GM10248 (cell line): ENCODE measurements at regions not wholly inside any gene's neighbourhood (a gene's known extent, or its start where the extent isn't known, plus 50 kb on each side); places are given as distances from the start of the nearest gene placed in this dataset.

Experiments used
- CTCF ChIA-PET: fragments of 300-600 bp; sonication (Branson Sonifier 250); formaldehyde crosslinking; extraction: SDS; loops from one replicate; lab custom pipeline; 2021; ENCODE audit warnings: antibody characterized with exemption; lab: Yijun Ruan, JAX
- POLR2A ChIA-PET: fragments of 350-650 bp; sonication (Branson Sonifier 250); formaldehyde crosslinking; extraction: SDS; loops from one replicate; lab custom pipeline; 2020; ENCODE audit warnings: antibody characterized with exemption; lab: Yijun Ruan, JAX
- DNase-seq: peaks from one replicate; pipeline ENCODE4 v3.0.0; 2012; ENCODE audit errors: extremely low spot score
- TF ChIP-seq, protein P1 (sequence below): IDR thresholded peaks from 2 replicates; pipeline ENCODE4 v1.5.1; 2012; ENCODE audit warnings: mild to moderate bottlenecking, low read depth; ENCODE audit errors: extremely low read depth, missing control alignments, control extremely low read depth

DNA sequence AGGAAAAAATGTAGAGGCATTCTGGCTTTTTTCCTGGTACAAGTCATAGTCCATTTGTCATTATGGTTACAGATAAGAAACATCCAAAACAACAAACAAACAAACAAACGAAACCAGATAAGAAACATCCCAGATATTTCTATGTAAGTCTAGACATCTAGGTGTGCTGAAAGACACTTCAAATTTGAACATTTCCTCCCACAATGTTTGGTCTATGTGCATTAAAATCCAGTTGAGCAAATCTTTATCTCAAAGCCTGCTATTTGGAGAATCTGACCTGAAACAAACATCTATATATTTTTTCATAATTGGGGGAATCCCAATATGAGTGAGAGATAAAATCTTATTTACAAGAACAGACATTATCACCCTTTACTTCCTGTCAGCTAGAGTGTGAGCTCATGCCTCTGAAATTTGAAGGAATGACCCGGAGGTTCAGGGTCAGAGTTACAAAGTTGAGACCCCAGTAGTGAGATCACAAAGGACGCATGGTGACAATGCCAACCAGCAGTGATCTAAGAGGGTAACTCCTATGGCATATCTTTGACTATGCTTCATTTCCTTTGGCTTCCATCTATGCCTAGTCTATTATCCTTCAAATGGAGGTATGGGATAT lies 182.9 kb upstream of the ATP1B1 start:
- TF ChIP-seq, protein P1, sequence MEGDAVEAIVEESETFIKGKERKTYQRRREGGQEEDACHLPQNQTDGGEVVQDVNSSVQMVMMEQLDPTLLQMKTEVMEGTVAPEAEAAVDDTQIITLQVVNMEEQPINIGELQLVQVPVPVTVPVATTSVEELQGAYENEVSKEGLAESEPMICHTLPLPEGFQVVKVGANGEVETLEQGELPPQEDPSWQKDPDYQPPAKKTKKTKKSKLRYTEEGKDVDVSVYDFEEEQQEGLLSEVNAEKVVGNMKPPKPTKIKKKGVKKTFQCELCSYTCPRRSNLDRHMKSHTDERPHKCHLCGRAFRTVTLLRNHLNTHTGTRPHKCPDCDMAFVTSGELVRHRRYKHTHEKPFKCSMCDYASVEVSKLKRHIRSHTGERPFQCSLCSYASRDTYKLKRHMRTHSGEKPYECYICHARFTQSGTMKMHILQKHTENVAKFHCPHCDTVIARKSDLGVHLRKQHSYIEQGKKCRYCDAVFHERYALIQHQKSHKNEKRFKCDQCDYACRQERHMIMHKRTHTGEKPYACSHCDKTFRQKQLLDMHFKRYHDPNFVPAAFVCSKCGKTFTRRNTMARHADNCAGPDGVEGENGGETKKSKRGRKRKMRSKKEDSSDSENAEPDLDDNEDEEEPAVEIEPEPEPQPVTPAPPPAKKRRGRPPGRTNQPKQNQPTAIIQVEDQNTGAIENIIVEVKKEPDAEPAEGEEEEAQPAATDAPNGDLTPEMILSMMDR: no peak

DNA sequence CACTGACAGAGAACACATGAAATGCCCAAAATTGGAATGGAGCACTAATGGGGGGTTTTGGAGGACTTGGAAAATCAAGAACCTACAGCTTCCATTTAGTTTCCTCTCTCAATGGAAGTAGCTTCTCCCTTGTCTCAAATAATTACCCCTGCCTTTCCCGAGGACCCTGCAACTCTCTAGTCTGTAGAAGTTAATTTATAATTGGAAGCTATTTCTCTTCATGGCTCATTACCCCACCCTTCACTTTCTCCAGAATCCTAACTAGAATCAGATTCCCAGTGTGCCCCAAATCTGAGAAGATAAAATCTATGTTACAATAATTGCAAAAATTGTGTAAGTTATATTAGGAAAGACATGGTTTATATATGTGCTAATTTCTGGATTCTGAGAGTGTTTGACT lies 181.5 kb upstream of the ATP1B1 start:
- ChIA-PET POLR2A (no interaction called here), CTCF (interaction anchor here (1.4 kb wide), 1 partner anchor 9 kb away, joined by 3 read pairs; no protein-coding TSS in a partner anchor)
- no peak for DNase-seq
- TF ChIP-seq, protein P1: no peak

More for the DNA sequence above, 182.9 kb upstream of the ATP1B1 start:
- ChIA-PET CTCF (interaction anchor here (1.3 kb wide), 1 partner anchor 9 kb away, joined by 3 read pairs; no protein-coding TSS in a partner anchor), POLR2A (no interaction called here)
- DNase-seq: no peak

DNA sequence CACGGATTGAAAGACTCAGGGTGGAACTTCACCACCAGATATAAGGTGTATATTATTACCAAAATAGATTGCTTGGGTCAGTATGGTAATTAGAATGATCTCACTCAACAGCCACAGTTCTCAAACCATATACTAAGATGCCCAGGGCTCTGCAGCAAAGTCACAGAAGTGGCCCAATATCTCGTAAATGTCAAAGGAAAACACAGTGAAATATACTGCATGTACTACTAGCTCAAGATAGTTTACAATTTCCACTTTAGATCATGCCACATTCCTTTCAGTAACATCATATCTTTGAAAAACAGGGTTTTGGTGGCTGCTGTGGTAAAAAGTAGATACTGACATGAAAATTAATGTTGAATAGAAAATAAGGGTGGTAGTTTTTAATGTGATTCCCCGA lies 180.3 kb upstream of the ATP1B1 start:
- ChIA-PET POLR2A (no interaction called here), CTCF (interaction anchor here (1.4 kb wide), 1 partner anchor 10 kb away, joined by 3 read pairs; no protein-coding TSS in a partner anchor)
- no peak for DNase-seq
- TF ChIP-seq, protein P1: no peak

DNA sequence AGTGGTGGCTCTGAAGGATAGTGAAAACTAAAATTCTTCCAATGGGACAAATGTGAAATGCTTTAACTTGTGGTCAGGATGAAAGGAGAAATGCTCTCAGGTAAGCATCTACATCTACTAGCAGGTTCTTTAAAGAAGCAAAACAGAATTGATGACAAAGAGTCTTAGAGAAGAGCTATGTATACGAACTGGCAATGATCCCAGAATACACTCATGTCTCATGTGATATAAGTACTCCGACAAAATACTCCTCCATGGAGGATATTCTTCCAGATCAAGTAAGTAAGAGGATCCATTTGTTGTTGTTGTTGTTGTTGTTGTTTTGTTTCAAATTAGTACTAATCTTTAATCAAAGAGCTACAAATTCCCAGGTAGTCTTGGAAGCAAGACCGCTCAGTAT lies 174.0 kb upstream of the ATP1B1 start:
- ChIA-PET CTCF (interaction anchor here (1.0 to 1.1 kb wide), 2 partner anchors 9 to 18 kb away, joined by 3 read pairs; no protein-coding TSS in a partner anchor), POLR2A (no interaction called here)
- no peak for DNase-seq
- TF ChIP-seq, protein P1: no peak

DNA sequence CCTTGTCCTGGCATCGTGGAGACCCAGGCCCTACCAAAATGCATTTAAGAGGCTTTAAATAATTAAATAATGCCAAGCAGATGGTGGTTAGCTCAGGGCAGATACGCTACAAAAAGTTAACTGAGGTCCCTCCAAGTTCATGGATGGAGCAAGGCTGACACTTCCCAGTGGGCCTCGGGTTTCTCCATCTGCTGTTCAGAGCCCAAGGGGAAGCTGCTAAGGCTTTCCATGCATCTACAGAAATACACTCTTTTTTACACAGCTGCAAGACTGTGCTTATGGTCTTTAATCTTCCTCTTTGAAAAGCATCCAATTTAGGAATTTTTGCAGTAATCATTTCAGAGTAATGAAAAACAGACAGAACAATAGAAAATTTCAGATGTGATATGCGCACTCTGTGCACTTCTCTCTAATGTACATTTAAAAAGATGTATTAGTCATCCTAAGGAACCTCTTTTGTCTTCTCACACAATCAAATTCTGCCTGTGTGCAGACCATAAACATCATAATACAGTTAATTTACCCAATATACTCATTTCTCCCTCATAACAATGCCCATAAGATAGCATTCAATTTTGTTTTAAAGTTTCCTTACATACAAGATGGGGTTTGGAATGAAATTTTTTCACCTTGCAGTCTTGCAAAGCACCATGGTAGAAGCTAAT lies 173.2 kb upstream of the ATP1B1 start:
- CTCF ChIA-PET: interaction anchor here (1.0 to 1.1 kb wide), 2 partner anchors 9 to 17 kb away, joined by 3 read pairs; no protein-coding TSS in a partner anchor
- POLR2A ChIA-PET: no interaction called here
- TF ChIP-seq, protein P1: no peak
- no peak for DNase-seq

DNA sequence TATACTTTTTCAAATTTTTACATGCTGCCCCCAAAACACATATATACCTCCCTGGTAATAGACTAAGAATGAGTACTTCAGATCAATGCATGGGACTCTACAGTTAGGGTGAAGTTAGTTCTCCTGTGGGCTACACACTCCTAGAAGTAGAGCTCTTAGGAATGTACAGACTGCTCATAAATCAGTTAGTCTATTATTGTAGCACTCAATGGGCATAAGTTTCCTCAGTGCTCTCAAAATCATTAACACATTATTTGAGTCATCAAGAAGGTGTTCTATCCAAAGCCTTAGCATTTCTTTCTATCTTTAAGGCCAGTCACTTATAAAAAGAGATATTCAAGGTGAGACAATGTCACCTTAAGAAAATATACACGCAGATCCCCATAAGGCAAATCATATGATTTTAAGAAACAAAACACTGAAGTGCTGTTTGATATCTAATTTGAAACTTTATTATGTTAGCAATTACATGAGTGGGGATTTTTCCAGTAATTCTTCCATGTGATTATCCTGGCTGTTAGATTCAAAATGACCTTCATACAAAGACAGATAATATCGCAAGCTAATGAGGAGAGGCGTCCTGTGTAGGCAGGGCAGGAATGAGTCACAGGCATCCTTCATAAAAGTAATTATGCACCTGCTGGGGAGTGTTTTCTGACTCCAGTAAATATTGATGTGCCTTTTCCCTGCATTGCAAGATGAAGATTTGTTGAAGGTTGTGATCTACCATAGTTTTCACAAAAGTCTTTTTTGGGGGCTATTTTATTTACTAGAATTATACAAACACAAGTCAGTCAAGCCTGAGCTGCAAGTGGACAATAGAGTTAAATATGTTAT lies 167.2 kb upstream of the ATP1B1 start:
- ChIA-PET CTCF (no interaction called here), POLR2A (no interaction called here)
- TF ChIP-seq, protein P1: no peak
- no peak for DNase-seq
